Medulla oblongata (tissue), 1 donor: ENCODE measurements at regions not wholly inside any gene's neighbourhood (a gene's known extent, or its start where the extent isn't known, plus 50 kb on each side); places are given as distances from the start of the nearest gene placed in this dataset.

Experiments
- DNase-seq: peaks from one replicate; pipeline ENCODE4 v3.0.0-alpha.2; 2015; ENCODE audit errors: extremely low spot score

DNA sequence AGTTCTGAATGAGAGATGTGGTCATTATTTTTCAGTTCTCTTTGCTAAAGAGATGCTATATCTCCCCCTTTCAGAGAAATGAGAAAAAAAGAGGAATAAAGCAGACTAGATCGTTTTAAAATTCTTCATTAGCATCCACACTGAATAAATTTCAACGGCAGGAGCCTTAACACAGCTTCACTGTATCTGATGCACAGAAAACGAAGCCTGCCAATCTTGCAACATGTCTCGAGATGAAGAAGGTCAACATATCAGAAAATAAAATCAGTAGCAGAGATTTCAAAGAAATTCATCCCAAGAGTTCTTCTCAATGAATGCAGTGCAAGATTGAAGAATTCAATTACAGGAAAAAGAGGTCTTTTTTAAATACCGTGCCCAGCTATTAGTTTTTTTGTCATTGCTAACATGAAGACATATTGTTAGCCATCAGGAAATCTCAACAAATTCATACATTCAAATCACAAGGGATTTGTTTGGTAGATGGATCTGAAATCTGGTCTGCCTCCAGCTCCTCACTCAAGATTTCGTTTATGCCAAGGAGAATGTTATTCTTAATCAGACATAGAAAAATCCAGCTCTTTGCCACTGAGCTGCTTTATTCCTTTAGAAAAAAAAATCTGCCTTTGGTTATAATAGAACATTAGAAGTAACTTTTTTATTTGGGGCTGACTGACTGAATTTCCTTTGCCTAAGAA lies 76.4 kb upstream of the DAB1 start:
- DNase-seq = no peak

DNA sequence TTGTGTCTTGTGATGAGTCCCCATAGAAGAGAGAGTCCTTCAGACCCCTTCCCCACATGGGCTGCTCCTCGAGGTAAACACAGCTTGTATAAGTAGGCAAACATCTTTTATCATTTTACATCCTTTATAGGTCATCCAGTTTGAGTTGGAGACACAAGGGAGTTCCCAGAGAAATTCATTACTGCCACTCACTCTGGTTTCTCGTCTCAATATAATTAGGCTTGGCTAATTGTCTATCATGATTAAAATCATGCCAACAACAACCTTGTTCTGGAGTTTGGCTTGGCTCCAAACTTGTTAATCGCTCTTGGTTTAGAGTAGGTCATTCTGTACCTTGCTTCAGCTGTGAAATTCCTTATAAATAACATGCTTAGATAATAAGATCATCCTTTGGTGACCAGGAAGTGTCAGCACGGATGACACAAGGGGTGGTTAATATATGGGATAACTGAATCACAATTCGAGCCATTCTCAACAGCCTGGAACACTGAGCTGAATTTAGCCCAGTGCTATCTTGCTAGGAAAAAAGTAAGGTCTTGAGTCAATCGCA lies 70.7 kb upstream of the DAB1 start:
- DNase-seq = no peak

DNA sequence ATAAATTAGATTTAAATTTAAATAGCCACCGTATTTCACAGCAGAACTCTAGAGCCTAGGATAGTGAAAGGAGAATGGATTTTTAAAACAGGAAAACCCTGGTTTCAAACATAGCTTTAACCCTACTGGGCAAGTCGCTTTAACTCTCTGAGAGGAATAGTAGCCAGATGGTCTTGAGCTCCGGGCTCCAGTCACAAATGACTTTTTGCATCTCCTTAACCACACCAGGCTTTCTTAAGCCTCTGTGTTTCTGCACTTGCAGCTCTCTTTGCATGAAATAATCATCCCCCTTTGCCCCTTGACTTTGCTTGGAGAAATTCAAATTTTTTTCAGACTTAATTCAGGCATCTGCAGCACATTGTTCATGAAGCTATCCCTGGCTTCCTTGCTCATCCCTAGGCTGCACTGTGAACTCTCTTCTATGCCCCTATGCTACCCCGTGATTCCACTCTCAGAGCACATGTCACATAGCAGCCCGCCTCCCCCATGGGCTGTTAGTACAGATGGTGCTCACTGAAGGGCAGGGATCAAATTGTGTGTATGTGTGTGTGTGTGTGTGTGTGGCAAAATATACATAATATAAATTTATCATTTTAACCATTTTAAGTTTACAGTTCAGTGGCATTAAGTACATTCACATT lies 68.8 kb upstream of the DAB1 start:
- no peak for DNase-seq

DNA sequence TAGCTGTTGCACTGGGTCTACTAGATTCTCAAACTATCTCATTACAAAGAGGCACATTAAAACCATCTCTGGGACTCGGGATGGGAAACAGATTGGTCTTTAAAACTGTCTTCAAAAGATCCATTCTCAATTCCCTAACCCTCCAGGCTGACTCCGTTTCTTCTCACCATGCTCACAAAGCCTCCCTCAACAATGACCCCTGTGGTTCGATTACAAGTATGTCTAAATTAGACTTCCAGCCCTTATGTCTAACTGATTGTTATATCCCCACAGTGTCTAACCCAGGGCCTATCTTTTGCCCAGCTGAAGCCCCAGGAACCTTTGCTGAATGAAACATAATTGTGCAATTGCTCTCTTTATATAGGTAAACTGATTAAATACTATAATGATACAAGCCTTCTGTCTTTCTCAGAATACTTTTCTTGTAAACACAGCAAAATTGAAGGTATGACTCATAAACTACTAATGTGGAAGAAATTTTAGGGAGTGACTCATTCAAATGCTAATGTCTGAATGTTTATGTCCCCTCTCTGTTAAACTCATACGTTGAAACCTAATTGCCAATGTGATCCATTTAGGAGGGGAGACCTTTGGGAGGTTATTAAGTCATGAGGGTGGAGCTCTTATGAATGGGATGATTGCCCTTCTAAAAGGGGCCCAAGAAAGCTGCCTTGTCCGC lies 65.6 kb upstream of the DAB1 start:
- no peak for DNase-seq

DNA sequence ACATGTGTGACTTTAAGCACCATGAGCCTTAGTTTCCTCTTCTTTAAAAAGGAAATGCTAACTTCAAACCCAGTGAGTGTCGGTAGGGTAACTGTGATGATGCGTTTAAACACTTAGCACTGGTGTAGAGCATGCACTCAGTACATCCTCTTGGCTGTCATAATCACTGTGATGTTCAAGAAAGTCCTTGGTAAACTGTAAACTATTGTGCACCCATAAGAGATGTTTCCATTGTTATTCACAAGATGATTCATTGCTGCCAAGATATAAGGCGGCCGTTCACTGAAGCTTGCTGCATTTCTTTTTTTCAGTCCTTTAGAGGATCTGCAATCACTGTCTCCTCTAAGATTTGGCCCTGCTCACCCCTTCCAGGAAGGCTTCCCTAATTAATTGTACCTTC lies 61.8 kb upstream of the DAB1 start:
- no peak for DNase-seq

DNA sequence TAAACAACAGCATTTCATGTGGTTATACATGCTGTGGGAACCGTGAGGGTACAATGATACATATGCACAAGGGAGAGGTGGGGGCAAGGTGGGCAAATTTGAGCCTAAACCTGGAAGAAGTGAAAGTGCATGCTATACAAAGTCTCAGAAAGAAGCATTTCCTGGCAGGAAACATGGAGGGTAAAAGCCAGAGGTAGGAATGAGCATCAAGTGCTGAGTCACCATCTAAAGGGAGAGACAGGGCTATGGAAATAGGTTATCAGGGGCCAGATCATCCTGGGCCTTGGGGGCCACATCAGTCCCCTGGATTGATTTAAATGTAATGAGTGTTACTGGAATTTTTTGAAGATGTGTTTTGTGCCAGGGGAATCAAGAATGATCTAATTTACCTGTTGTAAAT lies 60.1 kb upstream of the DAB1 start:
- DNase-seq = no peak

DNA sequence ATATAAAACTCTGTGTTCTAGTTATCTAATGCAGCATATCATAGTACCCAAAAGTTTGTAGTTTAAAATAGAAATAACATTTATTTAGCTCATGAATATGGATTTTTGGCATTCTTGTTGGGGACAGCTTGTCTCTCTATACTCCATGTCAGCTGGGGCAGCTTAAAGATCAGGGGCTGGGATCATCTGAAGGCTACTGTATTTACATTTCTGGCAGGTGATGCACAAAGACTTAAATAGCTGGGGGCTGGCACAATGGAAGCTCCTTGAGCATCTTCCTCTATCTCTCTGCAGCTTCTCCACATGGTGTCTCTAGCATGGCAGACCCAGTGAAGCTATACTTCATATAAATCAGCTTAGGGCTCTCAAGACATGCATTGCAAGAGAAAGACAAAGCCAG lies 55.6 kb upstream of the DAB1 start:
- DNase-seq = no peak

DNA sequence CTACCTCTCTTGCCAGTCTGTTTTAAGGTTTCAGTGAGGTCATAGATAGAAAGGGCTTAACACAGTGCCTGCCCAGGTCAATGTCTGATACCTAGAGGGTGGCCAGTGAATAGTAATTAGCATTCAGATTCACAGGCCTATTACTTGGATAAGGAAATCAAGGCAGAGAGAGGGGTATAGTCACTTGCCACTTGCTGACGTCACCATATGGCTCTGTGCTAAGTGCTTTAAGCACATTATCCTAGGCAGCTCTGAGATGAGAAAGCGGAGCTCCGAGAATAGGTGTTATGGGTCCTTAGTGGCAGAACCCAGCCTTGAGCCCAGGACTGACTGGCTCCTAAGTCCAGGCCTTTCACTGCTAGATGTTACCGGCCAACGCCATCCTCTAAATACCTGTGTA lies 51.5 kb upstream of the DAB1 start:
- no peak for DNase-seq

DNA sequence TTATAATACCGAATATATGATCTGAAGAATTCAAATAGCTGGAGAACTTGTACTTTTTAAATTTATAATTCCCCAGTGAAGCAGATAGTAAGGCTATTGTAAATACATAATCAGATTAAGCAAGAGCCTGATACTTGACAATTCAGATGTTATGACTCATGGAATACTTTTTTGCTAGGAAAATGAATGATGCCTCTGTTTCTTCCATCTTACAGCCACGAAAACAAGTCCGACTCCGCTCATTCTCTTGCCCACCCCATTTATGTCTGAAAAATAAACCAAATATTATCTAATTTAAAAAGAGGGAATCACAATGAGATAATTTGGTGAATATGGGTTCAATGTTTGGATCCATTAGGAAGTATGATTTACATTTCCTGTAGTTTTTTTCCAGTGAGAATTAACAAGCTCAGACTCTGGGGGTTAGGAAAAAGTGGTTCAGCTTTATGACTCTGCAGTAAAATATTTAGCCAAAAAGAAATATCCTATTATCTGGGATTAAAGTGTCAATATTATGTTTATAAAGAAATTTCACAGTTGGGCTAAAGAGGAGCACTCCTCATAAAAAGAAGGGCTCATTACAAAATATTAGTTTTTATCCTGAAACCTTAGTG lies 50.4 kb upstream of the DAB1 start:
- DNase-seq = no peak
